ENCODE measurements at regions not wholly inside any gene's neighbourhood (a gene's known extent, or its start where the extent isn't known, plus 50 kb on each side); places are given as distances from the start of the nearest gene placed in this dataset.

GRCh38 chr2:49514201-49514600, 359.9 kb upstream of the FSHR start:
- TF ChIP-seq EZH2 (IDR thresholded peaks at IDR 0.05; ENCODE audit: insufficient read depth, low read length) (no peak), CTCF (IDR thresholded peaks at IDR 0.05; ENCODE audit: insufficient read depth, low read depth, low read length) (no peak)
